ENCODE measurements at regions not wholly inside any gene's neighbourhood (a gene's known extent, or its start where the extent isn't known, plus 50 kb on each side); places are given as distances from the start of the nearest gene placed in this dataset.
"Not testable (repeated sequence)": the region's sequence is repeated elsewhere in the genome, so short reads cannot be mapped to it uniquely, and the experiment has no call there.

GRCh38 chr15:62270216-62270921 is 105.3 kb upstream of the C2CD4B start:
- WGBS (ENCODE audit: insufficient coverage, low lambda C conversion rate), result 83% methylated on average over 1 of the region's 10 CpGs
- DNase-seq, result no peak

GRCh38 chr15:62272290-62272689 is 107.2 kb upstream of the C2CD4B start:
- Histone ChIP-seq H3K4me1 (ENCODE audit: control insufficient read depth, insufficient read depth, low read length) (no peaks in the 10 kb centered on the region), H3K36me3 (ENCODE audit: control insufficient read depth, insufficient read depth, low read length) (no peaks in the 10 kb centered on the region), H3K27ac (ENCODE audit: low read length) (peak overlapping the region; percentile 42), H3K4me3 (ENCODE audit: low read length) (no peak overlapping the region), H3K27me3 (ENCODE audit: control insufficient read depth, insufficient read depth, low read length) (no peaks in the 10 kb centered on the region), H3K9me3 (ENCODE audit: control insufficient read depth, low read depth, low read length) (peaks cover 10% of the 10 kb centered on the region)
- no peak for DNase-seq
- WGBS (ENCODE audit: insufficient coverage, low lambda C conversion rate), result no CpG with 5 or more reads among the region's 1 CpG

More at GRCh38 chr15:62270216-62270921, 105.3 kb upstream of the C2CD4B start:
- Histone ChIP-seq H3K4me1 (ENCODE audit: control insufficient read depth, insufficient read depth, low read length) (no peaks in the 10 kb centered on the region), H3K4me3 (ENCODE audit: low read length) (no peak overlapping the region), H3K27me3 (ENCODE audit: control insufficient read depth, insufficient read depth, low read length) (no peaks in the 10 kb centered on the region), H3K27ac (ENCODE audit: low read length) (no peak overlapping the region), H3K9me3 (ENCODE audit: control insufficient read depth, low read depth, low read length) (peaks cover 10% of the 10 kb centered on the region), H3K36me3 (ENCODE audit: control insufficient read depth, insufficient read depth, low read length) (no peaks in the 10 kb centered on the region)

GRCh38 chr15:62275831-62276230 is 110.7 kb upstream of the C2CD4B start:
- Histone ChIP-seq H3K27me3 (ENCODE audit: control insufficient read depth, insufficient read depth, low read length) (no peaks in the 10 kb centered on the region), H3K4me3 (ENCODE audit: low read length) (no peak overlapping the region), H3K27ac (ENCODE audit: low read length) (no peak overlapping the region), H3K9me3 (ENCODE audit: control insufficient read depth, low read depth, low read length) (no peaks in the 10 kb centered on the region), H3K36me3 (ENCODE audit: control insufficient read depth, insufficient read depth, low read length) (no peaks in the 10 kb centered on the region), H3K4me1 (ENCODE audit: control insufficient read depth, insufficient read depth, low read length) (no peaks in the 10 kb centered on the region)
- DNase-seq, result peak; percentile 8 to 33
- 80% methylated on average over 1 of the region's 7 CpGs for WGBS (ENCODE audit: insufficient coverage, low lambda C conversion rate)

DNA sequence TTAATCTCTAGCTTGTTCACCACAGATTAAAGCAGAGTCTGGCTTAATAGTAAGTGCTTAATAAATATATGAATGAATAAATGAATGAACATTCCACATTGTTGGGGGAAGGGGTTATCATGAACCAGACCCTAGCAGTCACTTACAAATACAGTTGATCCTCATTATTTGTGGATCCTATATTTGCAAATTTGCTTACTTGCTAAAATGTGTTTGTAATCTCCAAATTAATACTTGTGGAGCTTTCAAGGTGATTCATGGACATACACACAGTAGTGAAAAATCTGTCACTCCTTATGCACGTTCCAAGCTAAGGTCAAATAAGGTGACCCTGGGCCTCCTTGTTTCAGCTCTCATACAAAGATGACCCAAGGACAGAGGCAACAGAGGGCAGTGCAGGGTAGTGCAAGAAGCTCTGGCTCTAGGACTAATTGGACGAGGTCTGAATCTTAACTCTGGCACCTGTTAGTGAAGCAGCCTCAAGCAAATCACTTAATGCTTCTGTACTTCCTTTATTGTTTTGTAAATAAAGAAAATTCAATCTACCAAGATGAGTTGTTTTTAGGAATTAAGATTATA is 112.8 kb upstream of the C2CD4B start:
- Histone ChIP-seq H3K9me3 (ENCODE audit: control insufficient read depth, low read depth, low read length) (no peaks in the 10 kb centered on the region), H3K4me1 (ENCODE audit: control insufficient read depth, insufficient read depth, low read length) (no peaks in the 10 kb centered on the region), H3K27me3 (ENCODE audit: control insufficient read depth, insufficient read depth, low read length) (no peaks in the 10 kb centered on the region), H3K27ac (ENCODE audit: low read length) (no peak overlapping the region), H3K36me3 (ENCODE audit: control insufficient read depth, insufficient read depth, low read length) (no peaks in the 10 kb centered on the region), H3K4me3 (ENCODE audit: low read length) (no peak overlapping the region)
- no peak for DNase-seq
- WGBS (ENCODE audit: insufficient coverage, low lambda C conversion rate), result no CpG with 5 or more reads among the region's 2 CpGs

DNA sequence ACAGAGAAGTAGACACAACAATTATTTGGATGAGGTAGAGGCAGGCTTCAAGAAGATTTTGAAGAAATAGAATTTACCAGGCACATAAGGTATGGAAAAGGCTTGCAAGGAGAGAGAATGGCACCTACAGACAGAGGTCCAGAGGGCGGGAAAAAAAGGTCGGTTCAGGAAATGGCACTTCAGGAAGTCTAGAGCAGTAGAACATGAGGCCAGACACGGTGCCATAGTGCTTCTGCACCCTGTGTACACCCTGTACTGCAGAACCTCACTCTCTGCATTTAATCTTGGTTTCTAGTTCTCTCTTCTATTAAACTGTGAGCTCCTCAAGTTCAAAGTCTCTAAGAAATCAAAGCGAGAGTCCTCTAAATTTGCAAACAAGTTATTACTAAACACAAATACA is 113.4 kb upstream of the C2CD4B start:
- WGBS (ENCODE audit: insufficient coverage, low lambda C conversion rate), result no CpG with 5 or more reads among the region's 4 CpGs
- Histone ChIP-seq H3K4me3 (ENCODE audit: low read length) (no peak overlapping the region), H3K36me3 (ENCODE audit: control insufficient read depth, insufficient read depth, low read length) (no peaks in the 10 kb centered on the region), H3K27ac (ENCODE audit: low read length) (no peak overlapping the region), H3K27me3 (ENCODE audit: control insufficient read depth, insufficient read depth, low read length) (no peaks in the 10 kb centered on the region), H3K4me1 (ENCODE audit: control insufficient read depth, insufficient read depth, low read length) (no peaks in the 10 kb centered on the region), H3K9me3 (ENCODE audit: control insufficient read depth, low read depth, low read length) (no peaks in the 10 kb centered on the region)
- DNase-seq, result no peak

GRCh38 chr15:62279041-62279440 is 114.0 kb upstream of the C2CD4B start:
- Histone ChIP-seq H3K4me3 (ENCODE audit: low read length) (no peak overlapping the region), H3K27me3 (ENCODE audit: control insufficient read depth, insufficient read depth, low read length) (no peaks in the 10 kb centered on the region), H3K27ac (ENCODE audit: low read length) (no peak overlapping the region), H3K36me3 (ENCODE audit: control insufficient read depth, insufficient read depth, low read length) (no peaks in the 10 kb centered on the region), H3K4me1 (ENCODE audit: control insufficient read depth, insufficient read depth, low read length) (no peaks in the 10 kb centered on the region), H3K9me3 (ENCODE audit: control insufficient read depth, low read depth, low read length) (no peaks in the 10 kb centered on the region)
- 79% methylated on average over 3 of the region's 5 CpGs for WGBS (ENCODE audit: insufficient coverage, low lambda C conversion rate)
- no peak for DNase-seq

- Histone ChIP-seq H3K27ac (ENCODE audit: low read length) (no peak overlapping the region), H3K36me3 (ENCODE audit: control insufficient read depth, insufficient read depth, low read length) (no peaks in the 10 kb centered on the region), H3K9me3 (ENCODE audit: control insufficient read depth, low read depth, low read length) (no peaks in the 10 kb centered on the region), H3K27me3 (ENCODE audit: control insufficient read depth, insufficient read depth, low read length) (no peaks in the 10 kb centered on the region), H3K4me3 (ENCODE audit: low read length) (no peak overlapping the region), H3K4me1 (ENCODE audit: control insufficient read depth, insufficient read depth, low read length) (no peaks in the 10 kb centered on the region)
- 33% methylated on average over 4 of the region's 5 CpGs for whole genome bisulfite sequencing (ENCODE audit: insufficient coverage, low lambda C conversion rate)
- DNase-seq, result no peak
These were observed 115.5 kb upstream of the C2CD4B start for GRCh38 chr15:62280625-62281024.

GRCh38 chr15:62281801-62282200 is 116.7 kb upstream of the C2CD4B start:
- H3K4me3 ChIP-seq (ENCODE audit: low read length); H3K27ac ChIP-seq (ENCODE audit: low read length); DNase-seq; H3K9me3 ChIP-seq (ENCODE audit: control insufficient read depth, low read depth, low read length); H3K27me3 ChIP-seq (ENCODE audit: control insufficient read depth, insufficient read depth, low read length); H3K36me3 ChIP-seq (ENCODE audit: control insufficient read depth, insufficient read depth, low read length); H3K4me1 ChIP-seq (ENCODE audit: control insufficient read depth, insufficient read depth, low read length): not testable (repeated sequence)
- 100% methylated on average over 2 of the region's 8 CpGs for WGBS (ENCODE audit: insufficient coverage, low lambda C conversion rate)

- Histone ChIP-seq H3K9me3 (ENCODE audit: control insufficient read depth, low read depth, low read length) (no peaks in the 10 kb centered on the region), H3K27ac (ENCODE audit: low read length) (no peak overlapping the region), H3K4me1 (ENCODE audit: control insufficient read depth, insufficient read depth, low read length) (no peaks in the 10 kb centered on the region), H3K27me3 (ENCODE audit: control insufficient read depth, insufficient read depth, low read length) (peaks cover 5% of the 10 kb centered on the region), H3K4me3 (ENCODE audit: low read length) (no peak overlapping the region), H3K36me3 (ENCODE audit: control insufficient read depth, insufficient read depth, low read length) (no peaks in the 10 kb centered on the region)
- no peak for DNase-seq
- WGBS (ENCODE audit: insufficient coverage, low lambda C conversion rate), result no CpG with 5 or more reads among the region's 4 CpGs
These were observed 122.2 kb upstream of the C2CD4B start for GRCh38 chr15:62287066-62287857.

GRCh38 chr15:62288361-62289017 is 123.4 kb upstream of the C2CD4B start:
- Histone ChIP-seq H3K36me3 (ENCODE audit: control insufficient read depth, insufficient read depth, low read length) (no peaks in the 10 kb centered on the region), H3K9me3 (ENCODE audit: control insufficient read depth, low read depth, low read length) (no peaks in the 10 kb centered on the region), H3K27me3 (ENCODE audit: control insufficient read depth, insufficient read depth, low read length) (peaks cover 5% of the 10 kb centered on the region), H3K4me3 (ENCODE audit: low read length) (no peak overlapping the region), H3K4me1 (ENCODE audit: control insufficient read depth, insufficient read depth, low read length) (no peaks in the 10 kb centered on the region), H3K27ac (ENCODE audit: low read length) (no peak overlapping the region)
- WGBS (ENCODE audit: insufficient coverage, low lambda C conversion rate), result 100% methylated on average over 1 of the region's 6 CpGs
- DNase-seq, result no peak
